ENCODE measurements at regions not wholly inside any gene's neighbourhood (a gene's known extent, or its start where the extent isn't known, plus 50 kb on each side); places are given as distances from the start of the nearest gene placed in this dataset.

GRCh38 chr18:65265761-65266160 is 485.1 kb upstream of the CDH7 start:
- intact Hi-C loops (cut with micrococcal nuclease): no loop called here
- Histone ChIP-seq H3K9me3 (ENCODE audit: control insufficient read depth in 1 of 2, low read length in 2 of 2) (no peaks in the 10 kb centered on the region), H3K36me3 (ENCODE audit: insufficient read depth, low read length) (no peaks in the 10 kb centered on the region), H3K4me1 (ENCODE audit: insufficient read depth, low read length) (no peaks in the 10 kb centered on the region), H3K4me3 (ENCODE audit: low read length in 2 of 2) (no peak overlapping the region), H3K27ac (ENCODE audit: low read depth, low read length) (no peak overlapping the region), H3K27me3 (ENCODE audit: insufficient read depth, low read length) (no peaks in the 10 kb centered on the region)
- H3K36me3 Mint-ChIP-seq: no peaks in the 10 kb centered on the region
- ChIA-PET POLR2A (ENCODE audit: partially characterized antibody) (no interaction called here), CTCF (ENCODE audit: partially characterized antibody) (no interaction called here)
- peaks cover 0 to 19% (median 5%) of the 10 kb centered on the region in 8 donors for H3K9me3 Mint-ChIP-seq
- no peaks in the 10 kb centered on the region for H3K4me1 Mint-ChIP-seq
- no peaks in the 10 kb centered on the region for H3K27me3 Mint-ChIP-seq
- no peak overlapping the region for H3K4me3 Mint-ChIP-seq
- H3K27ac Mint-ChIP-seq: no peak overlapping the region
- DNase-seq: no peak

- intact Hi-C loops (cut with micrococcal nuclease): no loop called here
- H3K27ac ChIP-seq (ENCODE audit: low read depth, low read length): no peak overlapping the region
- Mint-ChIP-seq H3K4me1 (no peaks in the 10 kb centered on the region), H3K27ac (no peak overlapping the region), H3K4me3 (no peak overlapping the region), H3K9me3 (peaks cover 0 to 12% (median 4%) of the 10 kb centered on the region in 8 donors), H3K27me3 (no peaks in the 10 kb centered on the region), H3K36me3 (no peaks in the 10 kb centered on the region)
- no peak for DNase-seq
- no peaks in the 10 kb centered on the region for H3K36me3 ChIP-seq (ENCODE audit: insufficient read depth, low read length)
- H3K4me1 ChIP-seq (ENCODE audit: insufficient read depth, low read length): no peaks in the 10 kb centered on the region
- H3K4me3 ChIP-seq (ENCODE audit: low read length in 2 of 2): no peak overlapping the region
- ChIA-PET POLR2A (ENCODE audit: partially characterized antibody) (no interaction called here), CTCF (ENCODE audit: partially characterized antibody) (no interaction called here)
- no peaks in the 10 kb centered on the region for H3K9me3 ChIP-seq (ENCODE audit: control insufficient read depth in 1 of 2, low read length in 2 of 2)
- no peaks in the 10 kb centered on the region for H3K27me3 ChIP-seq (ENCODE audit: insufficient read depth, low read length)
Observed at GRCh38 chr18:65260030-65260429, 490.8 kb upstream of the CDH7 start.

- Histone ChIP-seq H3K4me1 (ENCODE audit: insufficient read depth, low read length) (no peaks in the 10 kb centered on the region), H3K27me3 (ENCODE audit: insufficient read depth, low read length) (no peaks in the 10 kb centered on the region), H3K27ac (ENCODE audit: low read depth, low read length) (no peak overlapping the region), H3K36me3 (ENCODE audit: insufficient read depth, low read length) (no peaks in the 10 kb centered on the region), H3K9me3 (ENCODE audit: control insufficient read depth in 1 of 2, low read length in 2 of 2) (no peaks in the 10 kb centered on the region), H3K4me3 (ENCODE audit: low read length in 2 of 2) (no peak overlapping the region)
- no peak overlapping the region for H3K4me3 Mint-ChIP-seq
- CTCF ChIA-PET (ENCODE audit: partially characterized antibody): no interaction called here
- POLR2A ChIA-PET (ENCODE audit: partially characterized antibody): no interaction called here
- DNase-seq: no peak
- H3K4me1 Mint-ChIP-seq: no peaks in the 10 kb centered on the region
- no peaks in the 10 kb centered on the region for H3K27me3 Mint-ChIP-seq
- no peaks in the 10 kb centered on the region for H3K36me3 Mint-ChIP-seq
- intact Hi-C loops (cut with micrococcal nuclease): no loop called here
- H3K9me3 Mint-ChIP-seq: peaks cover 0 to 9% (median 4%) of the 10 kb centered on the region in 8 donors
- H3K27ac Mint-ChIP-seq: no peak overlapping the region
Observed at GRCh38 chr18:65259403-65259802, 491.4 kb upstream of the CDH7 start.

GRCh38 chr18:65257149-65257548 is 493.7 kb upstream of the CDH7 start:
- H3K4me3 Mint-ChIP-seq: no peak overlapping the region
- ChIA-PET POLR2A (ENCODE audit: partially characterized antibody) (no interaction called here), CTCF (ENCODE audit: partially characterized antibody) (no interaction called here)

GRCh38 chr18:65255417-65255816 is 495.4 kb upstream of the CDH7 start:
- Histone ChIP-seq H3K27me3 (ENCODE audit: insufficient read depth, low read length) (no peaks in the 10 kb centered on the region), H3K4me1 (ENCODE audit: insufficient read depth, low read length) (no peaks in the 10 kb centered on the region), H3K27ac (ENCODE audit: low read depth, low read length) (no peak overlapping the region), H3K4me3 (ENCODE audit: low read length in 2 of 2) (no peak overlapping the region), H3K9me3 (ENCODE audit: control insufficient read depth in 1 of 2, low read length in 2 of 2) (no peaks in the 10 kb centered on the region), H3K36me3 (ENCODE audit: insufficient read depth, low read length) (no peaks in the 10 kb centered on the region)
- no peak for DNase-seq
- Mint-ChIP-seq H3K9me3 (peaks cover 0 to 14% (median 5%) of the 10 kb centered on the region in 8 donors), H3K27me3 (no peaks in the 10 kb centered on the region), H3K4me3 (no peak overlapping the region), H3K36me3 (no peaks in the 10 kb centered on the region), H3K4me1 (no peaks in the 10 kb centered on the region), H3K27ac (no peak overlapping the region)
- intact Hi-C loops (cut with micrococcal nuclease): no loop called here
- ChIA-PET CTCF (ENCODE audit: partially characterized antibody) (no interaction called here), POLR2A (ENCODE audit: partially characterized antibody) (no interaction called here)

More at GRCh38 chr18:65257149-65257548, 493.7 kb upstream of the CDH7 start:
- no peak overlapping the region for H3K27ac ChIP-seq (ENCODE audit: low read depth, low read length)
- no peaks in the 10 kb centered on the region for H3K36me3 Mint-ChIP-seq
- H3K27me3 Mint-ChIP-seq: no peaks in the 10 kb centered on the region
- no peaks in the 10 kb centered on the region for H3K36me3 ChIP-seq (ENCODE audit: insufficient read depth, low read length)
- no peaks in the 10 kb centered on the region for H3K9me3 ChIP-seq (ENCODE audit: control insufficient read depth in 1 of 2, low read length in 2 of 2)
- H3K9me3 Mint-ChIP-seq: peaks cover 0 to 10% (median 5%) of the 10 kb centered on the region in 8 donors
- no peaks in the 10 kb centered on the region for H3K27me3 ChIP-seq (ENCODE audit: insufficient read depth, low read length)
- H3K27ac Mint-ChIP-seq: no peak overlapping the region
- intact Hi-C loops (cut with micrococcal nuclease): no loop called here
- H3K4me1 ChIP-seq (ENCODE audit: insufficient read depth, low read length): no peaks in the 10 kb centered on the region
- DNase-seq: no peak
- no peak overlapping the region for H3K4me3 ChIP-seq (ENCODE audit: low read length in 2 of 2)
- H3K4me1 Mint-ChIP-seq: no peaks in the 10 kb centered on the region

GRCh38 chr18:65239787-65240186 is 511.0 kb upstream of the CDH7 start:
- Mint-ChIP-seq H3K27me3 (no peaks in the 10 kb centered on the region), H3K36me3 (no peaks in the 10 kb centered on the region), H3K9me3 (peaks cover 0 to 8% (median 2%) of the 10 kb centered on the region in 8 donors), H3K4me3 (no peak overlapping the region), H3K4me1 (no peaks in the 10 kb centered on the region), H3K27ac (no peak overlapping the region)
- no peaks in the 10 kb centered on the region for H3K36me3 ChIP-seq (ENCODE audit: insufficient read depth, low read length)
- H3K4me1 ChIP-seq (ENCODE audit: insufficient read depth, low read length): no peaks in the 10 kb centered on the region
- CTCF ChIA-PET (ENCODE audit: partially characterized antibody): no interaction called here
- no peak overlapping the region for H3K27ac ChIP-seq (ENCODE audit: low read depth, low read length)
- POLR2A ChIA-PET (ENCODE audit: partially characterized antibody): no interaction called here
- no peak for DNase-seq
- no peaks in the 10 kb centered on the region for H3K9me3 ChIP-seq (ENCODE audit: control insufficient read depth in 1 of 2, low read length in 2 of 2)
- no peak overlapping the region for H3K4me3 ChIP-seq (ENCODE audit: low read length in 2 of 2)
- intact Hi-C loops (cut with micrococcal nuclease): no loop called here
- H3K27me3 ChIP-seq (ENCODE audit: insufficient read depth, low read length): no peaks in the 10 kb centered on the region

GRCh38 chr18:65235966-65236624 is 514.7 kb upstream of the CDH7 start:
- Histone ChIP-seq H3K4me1 (ENCODE audit: insufficient read depth, low read length) (no peaks in the 10 kb centered on the region), H3K27ac (ENCODE audit: low read depth, low read length) (no peak overlapping the region), H3K27me3 (ENCODE audit: insufficient read depth, low read length) (no peaks in the 10 kb centered on the region), H3K9me3 (ENCODE audit: control insufficient read depth in 1 of 2, low read length in 2 of 2) (no peaks in the 10 kb centered on the region), H3K4me3 (ENCODE audit: low read length in 2 of 2) (no peak overlapping the region), H3K36me3 (ENCODE audit: insufficient read depth, low read length) (no peaks in the 10 kb centered on the region)
- ChIA-PET POLR2A (ENCODE audit: partially characterized antibody) (no interaction called here), CTCF (ENCODE audit: partially characterized antibody) (no interaction called here)
- DNase-seq: no peak
- no peaks in the 10 kb centered on the region for H3K27me3 Mint-ChIP-seq
- H3K4me3 Mint-ChIP-seq: no peak overlapping the region
- intact Hi-C loops (cut with micrococcal nuclease): no loop called here
- no peaks in the 10 kb centered on the region for H3K36me3 Mint-ChIP-seq
- no peak overlapping the region for H3K27ac Mint-ChIP-seq
- no peaks in the 10 kb centered on the region for H3K4me1 Mint-ChIP-seq
- H3K9me3 Mint-ChIP-seq: peaks cover 2 to 14% (median 6%) of the 10 kb centered on the region in 8 donors

- Mint-ChIP-seq H3K27ac (no peak overlapping the region), H3K9me3 (peaks cover 2 to 27% (median 8%) of the 10 kb centered on the region in 8 donors), H3K27me3 (no peaks in the 10 kb centered on the region), H3K4me3 (no peak overlapping the region), H3K36me3 (no peaks in the 10 kb centered on the region), H3K4me1 (no peaks in the 10 kb centered on the region)
- no peak for DNase-seq
- Histone ChIP-seq H3K4me3 (ENCODE audit: low read length in 2 of 2) (no peak overlapping the region), H3K27ac (ENCODE audit: low read depth, low read length) (no peak overlapping the region), H3K9me3 (ENCODE audit: control insufficient read depth in 1 of 2, low read length in 2 of 2) (no peaks in the 10 kb centered on the region), H3K36me3 (ENCODE audit: insufficient read depth, low read length) (no peaks in the 10 kb centered on the region), H3K4me1 (ENCODE audit: insufficient read depth, low read length) (no peaks in the 10 kb centered on the region), H3K27me3 (ENCODE audit: insufficient read depth, low read length) (no peaks in the 10 kb centered on the region)
- CTCF ChIA-PET (ENCODE audit: partially characterized antibody): no interaction called here
- POLR2A ChIA-PET (ENCODE audit: partially characterized antibody): no interaction called here
- intact Hi-C loops (cut with micrococcal nuclease): no loop called here
Observed at GRCh38 chr18:65230311-65230710, 520.5 kb upstream of the CDH7 start.
